GM06990 (cell line): ENCODE measurements at regions not wholly inside any gene's neighbourhood (a gene's known extent, or its start where the extent isn't known, plus 50 kb on each side); places are given as distances from the start of the nearest gene placed in this dataset.
"Not testable (repeated sequence)": the region's sequence is repeated elsewhere in the genome, so short reads cannot be mapped to it uniquely, and the experiment has no call there.

Experiments
- DNase-seq: peaks from one replicate; pipeline ENCODE4 v3.0.0-alpha.2; 2011; ENCODE audit not compliant: insufficient read length; ENCODE audit errors: extremely low read depth
- H3K27me3 ChIP-seq: replicated peaks from 2 replicates; pipeline ENCODE4 v1.6.0; 2011; ENCODE audit warnings: low read length; ENCODE audit not compliant: control insufficient read depth, insufficient read depth
- H3K36me3 ChIP-seq: 2 replicates; pipeline ENCODE4 v1.5.1; 2011; ENCODE audit warnings: low read length; ENCODE audit not compliant: control insufficient read depth, insufficient read depth
- H3K4me3 ChIP-seq: replicated peaks from 2 replicates; pipeline ENCODE4 v1.5.1; 2011; ENCODE audit warnings: low read depth, mild to moderate bottlenecking, control low read depth, low read length
- TF ChIP-seq, protein P1 (sequence below): IDR thresholded peaks from 2 replicates; pipeline ENCODE4 v1.5.1; 2011; ENCODE audit warnings: low read length, control low read depth, mild to moderate bottlenecking, inconsistent platforms; ENCODE audit not compliant: insufficient read depth, poor library complexity, severe bottlenecking

DNA sequence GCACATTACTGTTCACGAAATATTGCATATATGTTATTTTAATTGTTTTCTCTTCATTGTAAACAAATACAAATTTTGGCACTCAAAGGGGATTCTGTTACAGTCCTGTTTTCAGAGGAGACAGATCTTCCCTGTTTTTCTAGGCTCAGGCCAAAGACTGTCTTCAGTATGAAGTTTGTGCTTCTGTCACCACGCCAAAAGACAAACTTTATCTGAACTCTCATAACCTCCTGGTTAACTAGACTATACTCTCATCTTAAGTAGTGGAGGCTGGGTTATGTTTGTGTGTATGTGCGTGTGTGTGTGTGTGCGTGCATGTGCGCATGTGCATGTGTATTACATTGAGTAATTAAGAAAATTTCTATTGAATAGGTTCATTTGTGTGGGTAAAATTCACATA, 676.8 kb upstream of the HS3ST1 start:
- TF ChIP-seq, protein P1, sequence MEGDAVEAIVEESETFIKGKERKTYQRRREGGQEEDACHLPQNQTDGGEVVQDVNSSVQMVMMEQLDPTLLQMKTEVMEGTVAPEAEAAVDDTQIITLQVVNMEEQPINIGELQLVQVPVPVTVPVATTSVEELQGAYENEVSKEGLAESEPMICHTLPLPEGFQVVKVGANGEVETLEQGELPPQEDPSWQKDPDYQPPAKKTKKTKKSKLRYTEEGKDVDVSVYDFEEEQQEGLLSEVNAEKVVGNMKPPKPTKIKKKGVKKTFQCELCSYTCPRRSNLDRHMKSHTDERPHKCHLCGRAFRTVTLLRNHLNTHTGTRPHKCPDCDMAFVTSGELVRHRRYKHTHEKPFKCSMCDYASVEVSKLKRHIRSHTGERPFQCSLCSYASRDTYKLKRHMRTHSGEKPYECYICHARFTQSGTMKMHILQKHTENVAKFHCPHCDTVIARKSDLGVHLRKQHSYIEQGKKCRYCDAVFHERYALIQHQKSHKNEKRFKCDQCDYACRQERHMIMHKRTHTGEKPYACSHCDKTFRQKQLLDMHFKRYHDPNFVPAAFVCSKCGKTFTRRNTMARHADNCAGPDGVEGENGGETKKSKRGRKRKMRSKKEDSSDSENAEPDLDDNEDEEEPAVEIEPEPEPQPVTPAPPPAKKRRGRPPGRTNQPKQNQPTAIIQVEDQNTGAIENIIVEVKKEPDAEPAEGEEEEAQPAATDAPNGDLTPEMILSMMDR = no peak
- H3K4me3 ChIP-seq = no peak overlapping the region
- DNase-seq = no peak
- no peaks in the 10 kb centered on the region for H3K36me3 ChIP-seq
- H3K27me3 ChIP-seq = no peaks in the 10 kb centered on the region

DNA sequence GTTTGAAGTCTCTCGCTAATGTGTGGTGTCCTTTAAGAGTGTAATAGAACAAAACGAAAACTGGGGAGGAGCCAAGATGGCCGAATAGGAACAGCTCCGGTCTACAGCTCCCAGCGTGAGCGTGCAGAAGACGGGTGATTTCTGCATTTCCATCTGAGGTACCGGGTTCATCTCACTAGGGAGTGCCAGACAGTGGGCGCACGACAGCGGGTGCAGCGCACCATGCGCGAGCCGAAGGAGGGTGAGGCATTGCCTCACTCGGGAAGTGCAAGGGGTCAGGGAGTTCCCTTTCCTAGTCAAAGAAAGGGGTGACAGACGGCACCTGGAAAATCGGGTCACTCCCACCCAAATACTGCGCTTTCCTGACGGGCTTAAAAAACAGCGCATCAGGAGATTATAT, 661.2 kb upstream of the HS3ST1 start:
- not testable (repeated sequence) for H3K4me3 ChIP-seq, DNase-seq, H3K36me3 ChIP-seq, H3K27me3 ChIP-seq

DNA sequence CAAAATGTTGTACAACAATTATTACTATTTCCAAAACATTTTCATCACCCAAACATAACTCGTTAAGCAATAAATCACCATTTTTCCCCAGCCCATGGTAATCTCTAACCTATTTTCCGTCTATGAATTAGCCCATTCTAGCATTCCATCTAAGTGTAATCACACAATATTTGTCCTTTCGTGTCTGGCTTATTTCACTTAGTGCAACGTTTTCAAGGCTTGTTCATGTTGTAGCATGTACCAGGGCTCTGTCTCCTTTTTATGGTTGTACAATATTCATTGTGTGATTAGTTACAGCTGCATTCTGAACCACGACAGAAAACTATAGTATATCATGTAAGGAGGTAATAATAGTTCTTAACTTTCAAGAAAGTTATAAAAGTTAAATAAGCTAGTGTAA, 656.0 kb upstream of the HS3ST1 start:
- Histone ChIP-seq H3K27me3 (no peaks in the 10 kb centered on the region), H3K4me3 (no peak overlapping the region), H3K36me3 (no peaks in the 10 kb centered on the region)
- no peak for DNase-seq
- TF ChIP-seq, protein P1 = no peak

GRCh38 chr4:12071316-12071715, 642.6 kb upstream of the HS3ST1 start:
- no peak for DNase-seq

DNA sequence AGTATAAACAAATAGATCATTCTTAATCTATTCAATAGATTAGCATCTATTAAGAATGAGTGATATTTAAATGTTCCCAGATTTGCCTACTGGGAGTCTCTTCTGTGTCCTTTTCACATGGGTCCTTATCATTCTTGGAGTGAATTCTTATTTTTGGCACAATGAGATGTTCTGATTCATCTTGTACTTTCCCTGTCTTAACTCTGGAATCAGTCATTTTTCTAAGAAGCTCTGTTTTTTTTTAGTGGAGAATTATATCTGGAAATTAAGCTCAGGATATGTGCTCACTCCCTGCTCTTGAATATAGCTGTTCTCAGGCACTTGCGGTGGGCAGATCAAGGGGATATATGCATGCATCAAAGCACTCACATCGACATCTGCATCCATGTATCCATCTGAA, 625.3 kb upstream of the HS3ST1 start:
- no peak overlapping the region for H3K4me3 ChIP-seq
- DNase-seq = no peak
- TF ChIP-seq, protein P1 = no peak
- H3K27me3 ChIP-seq = no peaks in the 10 kb centered on the region
- no peaks in the 10 kb centered on the region for H3K36me3 ChIP-seq

More at GRCh38 chr4:12071316-12071715, 642.6 kb upstream of the HS3ST1 start:
- no peaks in the 10 kb centered on the region for H3K36me3 ChIP-seq
- no peaks in the 10 kb centered on the region for H3K27me3 ChIP-seq
- H3K4me3 ChIP-seq = no peak overlapping the region
- TF ChIP-seq, protein P1 = no peak

GRCh38 chr4:12053556-12053955, 624.9 kb upstream of the HS3ST1 start:
- no peak for DNase-seq
- Histone ChIP-seq H3K4me3 (no peak overlapping the region), H3K27me3 (no peaks in the 10 kb centered on the region), H3K36me3 (no peaks in the 10 kb centered on the region)
- TF ChIP-seq, protein P1 = no peak
